Medulla oblongata (tissue), 1 donor: ENCODE measurements at regions not wholly inside any gene's neighbourhood (a gene's known extent, or its start where the extent isn't known, plus 50 kb on each side); places are given as distances from the start of the nearest gene placed in this dataset.

Experiments
- DNase-seq: peaks from one replicate; pipeline ENCODE4 v3.0.0-alpha.2; 2015; ENCODE audit errors: extremely low spot score

- no peak for DNase-seq
These were observed 166.4 kb downstream of the TMEM18 start for GRCh38 chr2:510839-511238.

GRCh38 chr2:509888-510287 is 167.3 kb downstream of the TMEM18 start:
- no peak for DNase-seq

GRCh38 chr2:508121-508520 is 169.1 kb downstream of the TMEM18 start:
- no peak for DNase-seq

GRCh38 chr2:506866-507265 is 170.3 kb downstream of the TMEM18 start:
- DNase-seq, result no peak

GRCh38 chr2:506451-506850 is 170.8 kb downstream of the TMEM18 start:
- no peak for DNase-seq

GRCh38 chr2:505941-506340 is 171.3 kb downstream of the TMEM18 start:
- no peak for DNase-seq

GRCh38 chr2:503288-503999 is 173.8 kb downstream of the TMEM18 start:
- DNase-seq, result no peak

GRCh38 chr2:502831-503230 is 174.4 kb downstream of the TMEM18 start:
- DNase-seq, result no peak

- DNase-seq, result no peak
These were observed 175.5 kb downstream of the TMEM18 start for GRCh38 chr2:501667-502066.

- DNase-seq, result no peak
These were observed 176.1 kb downstream of the TMEM18 start for GRCh38 chr2:501130-501529.

- DNase-seq, result no peak
These were observed 177.5 kb downstream of the TMEM18 start for GRCh38 chr2:499726-500125.

GRCh38 chr2:498493-499178 is 178.6 kb downstream of the TMEM18 start:
- no peak for DNase-seq

- no peak for DNase-seq
These were observed 179.3 kb downstream of the TMEM18 start for GRCh38 chr2:497770-498492.

- no peak for DNase-seq
These were observed 180.5 kb downstream of the TMEM18 start for GRCh38 chr2:496729-497128.

GRCh38 chr2:495745-496275 is 181.4 kb downstream of the TMEM18 start:
- no peak for DNase-seq

- DNase-seq, result no peak
These were observed 182.4 kb downstream of the TMEM18 start for GRCh38 chr2:494853-495252.

- DNase-seq, result no peak
These were observed 184.0 kb downstream of the TMEM18 start for GRCh38 chr2:493228-493627.

- no peak for DNase-seq
These were observed 185.0 kb downstream of the TMEM18 start for GRCh38 chr2:492178-492577.

GRCh38 chr2:489838-490237 is 187.4 kb downstream of the TMEM18 start:
- no peak for DNase-seq

GRCh38 chr2:489084-489483 is 188.1 kb downstream of the TMEM18 start:
- no peak for DNase-seq

GRCh38 chr2:487186-488079 is 189.8 kb downstream of the TMEM18 start:
- no peak for DNase-seq

- no peak for DNase-seq
These were observed 190.8 kb downstream of the TMEM18 start for GRCh38 chr2:486371-486770.
